Heart left ventricle (tissue), 16 donors: ENCODE measurements at regions not wholly inside any gene's neighbourhood (a gene's known extent, or its start where the extent isn't known, plus 50 kb on each side); places are given as distances from the start of the nearest gene placed in this dataset.

Source experiments
- ATAC-seq, 4 donors: fragments of 200-7000 bp; cut with Tn5 transposase; one replicate each; pipeline ENCODE4 v1.9.1; 2020 to 2022; ENCODE audit warnings: moderate library complexity in 4 of 4, mild to moderate bottlenecking in 3 of 4, moderate number of reproducible peaks in 1 of 4
- DNase-seq, 5 donors: peaks; one replicate each; pipeline ENCODE4 v3.0.0-alpha.2; 2020
- H3K27ac ChIP-seq, 12 donors: fragments of 200-600 bp; sonication (generic) in 4 of 12; one replicate each; pipeline versions ENCODE4 v1.5.0 to v1.8.0; 2016 to 2022; ENCODE audit warnings: mild to moderate bottlenecking in 2 of 12
- H3K27me3 ChIP-seq, 9 donors: fragments of 200-600 bp; sonication (generic) in 2 of 9; one replicate each; pipeline versions ENCODE4 v1.5.1 to v1.8.0; 2016 to 2022; ENCODE audit warnings: mild to moderate bottlenecking in 3 of 9
- H3K36me3 ChIP-seq, 9 donors: fragments of 200-600 bp; sonication (generic) in 2 of 9; one replicate each; pipeline versions ENCODE4 v1.5.0 to v1.8.0; 2018 to 2022; ENCODE audit warnings: mild to moderate bottlenecking in 2 of 9
- H3K4me1 ChIP-seq, 12 donors: fragments of 200-600 bp; sonication (generic) in 4 of 12; one replicate each; pipeline versions ENCODE4 v1.5.0 to v1.8.0; 2016 to 2022; ENCODE audit warnings: mild to moderate bottlenecking in 3 of 12
- H3K4me3 ChIP-seq, 12 donors: fragments of 200-600 bp; sonication (generic) in 4 of 12; one replicate each; pipeline versions ENCODE4 v1.5.0 to v1.8.0; 2017 to 2022; ENCODE audit warnings: mild to moderate bottlenecking in 9 of 12, moderate library complexity in 4 of 12
- H3K9me3 ChIP-seq, 12 donors: fragments of 200-600 bp; sonication (generic) in 4 of 12; one replicate each; pipeline versions ENCODE4 v1.5.0 to v1.8.0; 2016 to 2022; ENCODE audit warnings: mild to moderate bottlenecking in 1 of 12
- POLR2A ChIP-seq, 2 donors: fragments of 450-650 bp; IDR thresholded peaks; one replicate each; pipeline ENCODE4 v1.6.1; 2017; ENCODE audit warnings: antibody characterized with exemption in 2 of 2, mild to moderate bottlenecking in 2 of 2, moderate library complexity in 2 of 2
- WGBS, 4 donors: extraction: QIAGEN DNeasy Blood & Tissue Kit in 2 of 4; methylation state at CpG; one replicate each; pipeline versions ENCODE4 v1.1.5 to v1.1.7; 2013 to 2018; 5-methylcytosine and 5-hydroxymethylcytosine counted together
- intact Hi-C, 10 donors: fragments of 100-400 bp; cut with DNase I; formaldehyde crosslinking; loops; one replicate each; pipeline versions ENCODE4 v1.11.1 to v1.14.2; 2022
- TF ChIP-seq, protein P1 (sequence below), 12 donors: fragments of 200-600 bp; sonication (generic) in 4 of 12; IDR thresholded peaks; one replicate each; pipeline versions ENCODE4 v1.5.0 to v1.8.0; 2018 to 2022; ENCODE audit warnings: antibody characterized with exemption in 12 of 12, mild to moderate bottlenecking in 5 of 12
- donor health status: ischemic (EF 13 %, LVEDD 7.1; RV severe dilation, severe dysfunction).
- donor health status: healthy with polysubstance abuse.
- donor health status: DM: no; HTN: yes; CAD: no.
- donor health status: DM: no; HTN: no; CAD: no.
- donor health status: ischemic (EF 25% LVEDD 6.9; RV normal size, moderate dysfunction).
- donor health status: ischemic (EF 25% LVEDD 5.7; RV mildly dilated, moderate dysfunction).
- donor health status: healthy.
- donor health status: DM: yes; HTN: yes; CAD: no.
- donor health status: ischemic (EF 35%, LVEDD 5.7; RV mildly dilated, moderate dysfunction).
- donor health status: nonischemic (EF 11% LVEDD 7.7; RV severe dilation, severe dysfunction).
- donor health status: DM: yes; HTN: yes; CAD: no.
- donor health status: PGD.
- donor health status: ischemic (EF 29% LVEDD 5.4; RV normal size, mild dysfunction).
- donor health status: nonischemic (EF 23%, LVEDD 6.1; RV moderate dilation, normal function).

DNA sequence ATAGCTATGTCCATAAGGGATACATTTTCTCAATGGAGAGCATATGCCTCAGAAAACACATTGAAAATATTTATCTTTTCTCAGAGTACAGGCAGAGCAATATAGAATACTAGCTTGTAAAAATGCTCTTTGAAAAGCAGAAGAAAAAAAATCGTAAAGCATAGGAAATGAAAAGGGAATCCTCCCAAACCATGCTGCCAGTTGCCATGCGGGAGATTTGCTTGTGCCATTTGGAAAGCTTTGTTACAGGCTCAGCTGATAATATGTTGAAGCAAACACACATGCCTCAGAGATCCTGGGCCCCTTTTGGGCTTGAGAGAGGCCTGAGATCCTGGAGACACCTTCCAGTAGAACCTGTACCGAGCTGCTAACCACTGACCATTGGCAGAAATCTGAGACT is 697.1 kb downstream of the BCL11A start:
- ATAC-seq (no peak), DNase-seq (no peak)
- TF ChIP-seq POLR2A (IDR thresholded peaks at IDR 0.05) = no peak
- TF ChIP-seq, protein P1, sequence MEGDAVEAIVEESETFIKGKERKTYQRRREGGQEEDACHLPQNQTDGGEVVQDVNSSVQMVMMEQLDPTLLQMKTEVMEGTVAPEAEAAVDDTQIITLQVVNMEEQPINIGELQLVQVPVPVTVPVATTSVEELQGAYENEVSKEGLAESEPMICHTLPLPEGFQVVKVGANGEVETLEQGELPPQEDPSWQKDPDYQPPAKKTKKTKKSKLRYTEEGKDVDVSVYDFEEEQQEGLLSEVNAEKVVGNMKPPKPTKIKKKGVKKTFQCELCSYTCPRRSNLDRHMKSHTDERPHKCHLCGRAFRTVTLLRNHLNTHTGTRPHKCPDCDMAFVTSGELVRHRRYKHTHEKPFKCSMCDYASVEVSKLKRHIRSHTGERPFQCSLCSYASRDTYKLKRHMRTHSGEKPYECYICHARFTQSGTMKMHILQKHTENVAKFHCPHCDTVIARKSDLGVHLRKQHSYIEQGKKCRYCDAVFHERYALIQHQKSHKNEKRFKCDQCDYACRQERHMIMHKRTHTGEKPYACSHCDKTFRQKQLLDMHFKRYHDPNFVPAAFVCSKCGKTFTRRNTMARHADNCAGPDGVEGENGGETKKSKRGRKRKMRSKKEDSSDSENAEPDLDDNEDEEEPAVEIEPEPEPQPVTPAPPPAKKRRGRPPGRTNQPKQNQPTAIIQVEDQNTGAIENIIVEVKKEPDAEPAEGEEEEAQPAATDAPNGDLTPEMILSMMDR (IDR thresholded peaks at IDR 0.05) = no peak
- Histone ChIP-seq H3K27ac (no peak overlapping the region), H3K4me1 (no peaks in the 10 kb centered on the region), H3K27me3 (no peaks in the 10 kb centered on the region), H3K4me3 (no peak overlapping the region), H3K36me3 (no peaks in the 10 kb centered on the region), H3K9me3 (peaks cover 0 to 6% (median 0%) of the 10 kb centered on the region in 12 donors)
- intact Hi-C loops = no loop called here
- WGBS, 4 donors = 81 to 94% (median 87%) methylated on average over 3 of the region's 3 CpGs

DNA sequence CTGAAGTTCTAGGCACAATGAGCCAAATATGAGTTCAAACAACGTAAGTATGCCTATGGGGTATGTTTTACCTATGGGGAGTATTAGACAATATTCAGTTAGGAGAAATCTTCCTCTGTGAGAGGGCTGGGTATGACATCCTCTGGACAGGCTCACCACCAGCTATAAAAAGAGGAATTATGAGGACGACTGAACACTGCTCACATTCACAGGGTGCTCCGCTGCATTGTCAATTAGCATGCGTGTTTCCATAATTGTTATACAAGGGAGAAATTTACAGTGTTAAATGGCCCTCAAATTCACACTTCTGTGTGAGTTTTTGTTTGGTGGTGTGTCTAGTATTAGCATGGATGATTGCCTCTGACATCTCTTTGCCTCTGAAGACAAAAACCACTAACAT is 700.4 kb downstream of the BCL11A start:
- TF ChIP-seq, protein P1 (IDR thresholded peaks at IDR 0.05) = no peak
- no peak for TF ChIP-seq POLR2A (IDR thresholded peaks at IDR 0.05)
- Histone ChIP-seq H3K4me1 (no peaks in the 10 kb centered on the region), H3K9me3 (no peaks in the 10 kb centered on the region), H3K27me3 (peaks cover 0 to 6% (median 0%) of the 10 kb centered on the region in 9 donors), H3K27ac (no peak overlapping the region), H3K36me3 (no peaks in the 10 kb centered on the region), H3K4me3 (no peak overlapping the region)
- ATAC-seq = no peak
- 80 to 81% (median 81%) methylated on average over 4 of the region's 4 CpGs for WGBS, 4 donors
- no peak for DNase-seq
- intact Hi-C loops = no loop called here

- TF ChIP-seq POLR2A (IDR thresholded peaks at IDR 0.05) = no peak
- TF ChIP-seq, protein P1 (IDR thresholded peaks at IDR 0.05) = no peak
- no peaks in the 10 kb centered on the region for H3K9me3 ChIP-seq
- ATAC-seq (no peak), DNase-seq (no peak)
- H3K36me3 ChIP-seq = no peaks in the 10 kb centered on the region
- intact Hi-C loops = no loop called here
- no peak overlapping the region for H3K27ac ChIP-seq
- H3K27me3 ChIP-seq = peaks cover 0 to 6% (median 0%) of the 10 kb centered on the region in 9 donors
- H3K4me1 ChIP-seq = no peaks in the 10 kb centered on the region
- no peak overlapping the region for H3K4me3 ChIP-seq
These were observed 701.5 kb downstream of the BCL11A start for GRCh38 chr2:59851836-59852475.

DNA sequence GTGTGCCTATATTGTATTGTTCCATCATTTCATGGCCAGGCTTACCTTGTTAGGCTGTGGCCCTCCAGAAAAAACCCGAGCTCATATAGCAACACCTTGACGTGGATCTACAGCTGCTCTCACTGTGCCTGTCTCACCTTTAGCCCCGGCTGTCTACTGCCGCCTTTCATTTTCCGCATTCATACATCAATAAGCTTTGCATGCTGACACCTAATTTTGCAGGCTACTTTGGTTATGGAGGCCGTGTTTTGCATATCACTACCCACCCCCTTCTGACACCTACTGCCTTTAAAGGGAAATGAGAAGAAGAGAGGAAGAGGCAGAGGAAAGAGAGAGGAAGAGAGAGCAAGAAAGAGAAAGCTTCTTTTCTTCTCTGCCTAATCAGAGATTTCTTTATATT is 702.9 kb downstream of the BCL11A start:
- H3K4me1 ChIP-seq = no peaks in the 10 kb centered on the region

More for the DNA sequence above, 702.9 kb downstream of the BCL11A start:
- Histone ChIP-seq H3K27ac (no peak overlapping the region), H3K27me3 (peaks cover 0 to 6% (median 0%) of the 10 kb centered on the region in 9 donors), H3K9me3 (no peaks in the 10 kb centered on the region), H3K4me3 (no peak overlapping the region), H3K36me3 (no peaks in the 10 kb centered on the region)
- no peak for DNase-seq
- 77 to 84% (median 83%) methylated on average over 6 of the region's 6 CpGs for WGBS, 4 donors
- ATAC-seq = no peak
- intact Hi-C loops = no loop called here
- TF ChIP-seq, protein P1 (IDR thresholded peaks at IDR 0.05) = no peak
- no peak for TF ChIP-seq POLR2A (IDR thresholded peaks at IDR 0.05)
